Loucy (cell line): ENCODE measurements at regions not wholly inside any gene's neighbourhood (a gene's known extent, or its start where the extent isn't known, plus 50 kb on each side); places are given as distances from the start of the nearest gene placed in this dataset.

Experiments
- CTCF ChIP-seq: fragments of 200-600 bp; sonication (generic); conservative IDR thresholded peaks from 2 replicates; pipeline ENCODE4 v1.5.1; 2014; ENCODE audit warnings: mild to moderate bottlenecking, antibody characterized with exemption, low read length
- EZH2phosphoT487 ChIP-seq: fragments of 200-600 bp; IDR thresholded peaks from 2 replicates; pipeline ENCODE4 v1.6.1; 2018; ENCODE audit warnings: antibody characterized with exemption, mild to moderate bottlenecking, moderate library complexity, borderline replicate concordance

DNA sequence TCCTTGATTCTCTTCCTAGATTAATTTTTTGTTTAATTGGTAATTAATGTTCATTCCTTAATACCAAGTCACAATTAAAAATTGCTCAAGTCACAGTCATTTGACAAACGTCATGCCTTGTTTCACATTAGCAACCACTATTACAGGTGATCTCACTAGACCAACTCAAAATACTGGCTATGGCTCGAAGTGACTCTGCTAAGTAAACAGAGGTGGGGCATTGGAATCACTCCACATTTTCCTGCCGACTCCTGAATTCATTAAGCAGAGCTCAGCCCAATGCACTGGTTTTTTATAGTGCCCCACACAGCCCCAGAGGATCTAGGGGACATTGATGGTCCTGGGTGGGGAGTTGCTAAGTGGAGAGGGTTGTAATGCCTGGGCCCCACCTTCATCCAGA is 201.2 kb upstream of the NSMCE3 start:
- TF ChIP-seq CTCF (no peak), EZH2phosphoT487 (no peak)
